SK-N-SH (cell line): ENCODE measurements at regions not wholly inside any gene's neighbourhood (a gene's known extent, or its start where the extent isn't known, plus 50 kb on each side); places are given as distances from the start of the nearest gene placed in this dataset.

Experiments
- CTCF ChIA-PET: fragments of 300-600, 350-600 bp; formaldehyde crosslinking; extraction: SDS; loops from one replicate; lab custom pipeline; 2021; lab: Yijun Ruan, JAX
- POLR2A ChIA-PET: fragments of 350-600 bp; sonication (Branson Sonifier 250); formaldehyde crosslinking; extraction: SDS; loops from one replicate; lab custom pipeline; 2020; ENCODE audit warnings: antibody characterized with exemption, inconsistent platforms; lab: Yijun Ruan, JAX
- DNase-seq: peaks from one replicate; pipeline ENCODE4 v3.0.0; 2012
- H2AFZ ChIP-seq: fragments of 200-600 bp; sonication (generic); 2 replicates; pipeline ENCODE4 v1.8.1; 2016; ENCODE audit warnings: antibody characterized with exemption, mild to moderate bottlenecking, low read depth
- H3F3A ChIP-seq: fragments of 200-600 bp; sonication (generic); replicated peaks from 2 replicates; pipeline ENCODE3; 2016; ENCODE audit warnings: antibody characterized with exemption, mild to moderate bottlenecking; ENCODE audit not compliant: insufficient read depth
- H3K27ac ChIP-seq, 2 experiments: fragments of 200-500 bp in 1 of 2; fragments of 200-600 bp in 1 of 2; sonication (Bioruptor generic) in 1 of 2; sonication (generic), shearing (Covaris generic) in 1 of 2; 2 replicates each; pipeline versions ENCODE4 v1.5.1 to v1.6.1; 2014 to 2016; ENCODE audit warnings: low read depth in 2 of 2, inconsistent platforms in 1 of 2, low read length in 1 of 2, mild to moderate bottlenecking in 1 of 2, mixed read lengths in 1 of 2
- H3K27me3 ChIP-seq: fragments of 200-600 bp; sonication (generic), shearing (Covaris generic); 2 replicates; pipeline ENCODE4 v1.6.1; 2016; ENCODE audit warnings: mixed run types; ENCODE audit not compliant: insufficient read depth
- H3K36me3 ChIP-seq, 2 experiments: fragments of 200-500 bp in 1 of 2; fragments of 200-600 bp in 1 of 2; sonication (Bioruptor generic) in 1 of 2; sonication (generic) in 1 of 2; replicated peaks in 1 of 2; 2 replicates each; pipeline versions ENCODE3 to v1.5.1; 2014 to 2016; ENCODE audit warnings: low read length in 1 of 2, mild to moderate bottlenecking in 1 of 2; ENCODE audit not compliant: insufficient read depth in 2 of 2, control insufficient read depth in 1 of 2
- H3K4me1 ChIP-seq, 2 experiments: fragments of 200-500 bp in 1 of 2; fragments of 200-600 bp in 1 of 2; sonication (Bioruptor generic) in 1 of 2; sonication (generic), shearing (Covaris generic) in 1 of 2; 2 replicates each; pipeline versions ENCODE4 v1.5.1 to v1.6.1; 2014 to 2016; ENCODE audit warnings: low read depth in 1 of 2, low read length in 1 of 2, mixed run types in 1 of 2; ENCODE audit not compliant: insufficient read depth in 2 of 2, control insufficient read depth in 1 of 2
- H3K4me2 ChIP-seq: fragments of 200-600 bp; sonication (generic), shearing (Covaris generic); 2 replicates; pipeline ENCODE4 v1.6.1; 2017; ENCODE audit warnings: mixed run types
- H3K4me3 ChIP-seq, 2 experiments: fragments of 200-500 bp in 1 of 2; fragments of 200-600 bp in 1 of 2; sonication (Bioruptor generic) in 1 of 2; sonication (generic), shearing (Covaris generic) in 1 of 2; 2 replicates each; pipeline versions ENCODE4 v1.5.1 to v1.8.1; 2014 to 2016; ENCODE audit warnings: low read depth in 2 of 2, inconsistent platforms in 1 of 2, low read length in 1 of 2, mild to moderate bottlenecking in 1 of 2, mixed read lengths in 1 of 2, moderate library complexity in 1 of 2
- H3K79me2 ChIP-seq: fragments of 200-600 bp; sonication (generic); 2 replicates; pipeline ENCODE4 v1.8.1; 2017; ENCODE audit warnings: mild to moderate bottlenecking; ENCODE audit not compliant: insufficient read depth
- H3K9ac ChIP-seq: fragments of 200-600 bp; sonication (generic); 2 replicates; pipeline ENCODE4 v1.6.1; 2017; ENCODE audit warnings: mixed run types
- H3K9me2 ChIP-seq: fragments of 200-600 bp; sonication (generic); 2 replicates; pipeline ENCODE4 v1.6.1; 2017; ENCODE audit warnings: mixed run types
- H3K9me3 ChIP-seq: fragments of 200-600 bp; sonication (generic); 2 replicates; pipeline ENCODE4 v1.6.1; 2017; ENCODE audit warnings: mixed run types, mild to moderate bottlenecking, moderate library complexity
- H4K20me1 ChIP-seq: fragments of 200-600 bp; sonication (generic); 2 replicates; pipeline ENCODE4 v1.6.1; 2017; ENCODE audit warnings: mild to moderate bottlenecking, mixed run types; ENCODE audit not compliant: insufficient read depth
- ELF1 ChIP-seq: IDR thresholded peaks from 2 replicates; pipeline ENCODE4 v1.4.0; 2012
- EP300 ChIP-seq, 2 experiments: IDR thresholded peaks; 2 replicates each; pipeline versions ENCODE4 v1.4.0 to v1.6.1; 2012; ENCODE audit warnings: borderline replicate concordance in 1 of 2, low read depth in 1 of 2, low read length in 1 of 2
- FOXM1 ChIP-seq: IDR thresholded peaks from 2 replicates; pipeline ENCODE4 v1.4.0; 2012; ENCODE audit warnings: low read depth, mild to moderate bottlenecking
- RAD21 ChIP-seq: IDR thresholded peaks from 2 replicates; pipeline ENCODE4 v1.6.1; 2012; ENCODE audit warnings: mild to moderate bottlenecking, low read length
- RCOR1 ChIP-seq: fragments of 150-350 bp; IDR thresholded peaks from 2 replicates; pipeline ENCODE4 v1.6.1; 2017; ENCODE audit warnings: antibody characterized with exemption, low read length
- RFX5 ChIP-seq: IDR thresholded peaks from 2 replicates; pipeline ENCODE4 v1.6.1; 2012; ENCODE audit warnings: mild to moderate bottlenecking, improper control_type of control experiment, low read length
- SMC3 ChIP-seq: IDR thresholded peaks from 2 replicates; pipeline ENCODE4 v1.6.1; 2012; ENCODE audit warnings: low read depth, low read length, improper control_type of control experiment
- TAF1 ChIP-seq: IDR thresholded peaks from 2 replicates; pipeline ENCODE4 v1.6.1; 2012; ENCODE audit warnings: low read depth, mild to moderate bottlenecking, low read length, moderate library complexity, borderline replicate concordance
- TCF12 ChIP-seq: IDR thresholded peaks from 2 replicates; pipeline ENCODE4 v1.4.0; 2012
- WGBS: methylation state at CpG from one replicate; pipeline ENCODE4 v1.1.6; 2017; ENCODE audit warnings: low lambda C conversion rate; 5-methylcytosine and 5-hydroxymethylcytosine counted together
- TF ChIP-seq, protein P1 (sequence below): IDR thresholded peaks from 2 replicates; pipeline ENCODE4; 2012
- TF ChIP-seq, protein P2 (sequence below): IDR thresholded peaks from 2 replicates; pipeline ENCODE4 v1.4.0; 2012; ENCODE audit warnings: low read depth, borderline replicate concordance
- TF ChIP-seq, protein P3 (sequence below): fragments of 150-350 bp; IDR thresholded peaks from 2 replicates; pipeline ENCODE4 v1.6.1; 2017; ENCODE audit warnings: antibody characterized with exemption, low read length, low read depth, borderline replicate concordance
- TF ChIP-seq, protein P4 (sequence below): fragments of 150-350 bp; IDR thresholded peaks from 2 replicates; pipeline ENCODE4 v1.6.1; 2016; ENCODE audit warnings: mild to moderate bottlenecking, low read depth, low read length

DNA sequence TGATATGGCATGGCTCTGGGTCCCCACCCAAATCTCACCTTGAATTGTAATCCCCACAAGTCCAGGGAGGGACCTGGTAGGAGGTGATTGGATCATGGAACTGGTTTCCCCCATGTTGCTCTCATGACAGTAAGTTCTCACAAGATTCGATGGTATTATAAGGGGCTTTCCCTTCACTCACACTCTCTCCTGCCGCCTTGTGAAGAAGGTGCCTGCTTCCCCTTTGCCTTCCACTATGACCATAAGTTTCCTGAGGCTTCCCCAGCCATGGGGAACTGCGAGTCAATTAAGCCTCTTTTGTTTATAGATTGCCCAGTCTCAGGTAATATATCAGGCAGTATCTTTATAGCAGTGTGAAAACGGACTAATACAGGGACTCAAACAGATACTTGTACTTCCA lies 50.4 kb upstream of the ZNF532 start:
- Histone ChIP-seq H2AFZ (no peak overlapping the region), H3K4me3 (no peak overlapping the region), H3K9me2 (no peaks in the 10 kb centered on the region), H3K9me3 (no peaks in the 10 kb centered on the region), H3K79me2 (no peaks in the 10 kb centered on the region), H3K9ac (no peak overlapping the region), H3K36me3 (no peaks in the 10 kb centered on the region), H3F3A (no peaks in the 10 kb centered on the region), H4K20me1 (no peaks in the 10 kb centered on the region), H3K4me2 (no peak overlapping the region), H3K4me1 (no peaks in the 10 kb centered on the region; a peak in 1 of 4 replicates), H3K27ac (no peak overlapping the region)
- no peak for DNase-seq
- ChIA-PET CTCF (no interaction called here), POLR2A (no interaction called here)
- WGBS: 85% methylated on average over 4 of the region's 4 CpGs
- TF ChIP-seq, protein P1, sequence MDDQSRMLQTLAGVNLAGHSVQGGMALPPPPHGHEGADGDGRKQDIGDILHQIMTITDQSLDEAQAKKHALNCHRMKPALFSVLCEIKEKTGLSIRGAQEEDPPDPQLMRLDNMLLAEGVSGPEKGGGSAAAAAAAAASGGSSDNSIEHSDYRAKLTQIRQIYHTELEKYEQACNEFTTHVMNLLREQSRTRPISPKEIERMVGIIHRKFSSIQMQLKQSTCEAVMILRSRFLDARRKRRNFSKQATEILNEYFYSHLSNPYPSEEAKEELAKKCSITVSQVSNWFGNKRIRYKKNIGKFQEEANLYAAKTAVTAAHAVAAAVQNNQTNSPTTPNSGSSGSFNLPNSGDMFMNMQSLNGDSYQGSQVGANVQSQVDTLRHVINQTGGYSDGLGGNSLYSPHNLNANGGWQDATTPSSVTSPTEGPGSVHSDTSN: no peak
- TF ChIP-seq TCF12 (no peak), ELF1 (no peak), EP300 (IDR thresholded peaks at IDR 0.05; ENCODE audit: borderline replicate concordance in 1 of 2, low read depth in 1 of 2, low read length in 1 of 2) (no peak), RCOR1 (no peak), FOXM1 (no peak), TAF1 (no peak), RAD21 (no peak), RFX5 (no peak), SMC3 (no peak)
- TF ChIP-seq, protein P2, sequence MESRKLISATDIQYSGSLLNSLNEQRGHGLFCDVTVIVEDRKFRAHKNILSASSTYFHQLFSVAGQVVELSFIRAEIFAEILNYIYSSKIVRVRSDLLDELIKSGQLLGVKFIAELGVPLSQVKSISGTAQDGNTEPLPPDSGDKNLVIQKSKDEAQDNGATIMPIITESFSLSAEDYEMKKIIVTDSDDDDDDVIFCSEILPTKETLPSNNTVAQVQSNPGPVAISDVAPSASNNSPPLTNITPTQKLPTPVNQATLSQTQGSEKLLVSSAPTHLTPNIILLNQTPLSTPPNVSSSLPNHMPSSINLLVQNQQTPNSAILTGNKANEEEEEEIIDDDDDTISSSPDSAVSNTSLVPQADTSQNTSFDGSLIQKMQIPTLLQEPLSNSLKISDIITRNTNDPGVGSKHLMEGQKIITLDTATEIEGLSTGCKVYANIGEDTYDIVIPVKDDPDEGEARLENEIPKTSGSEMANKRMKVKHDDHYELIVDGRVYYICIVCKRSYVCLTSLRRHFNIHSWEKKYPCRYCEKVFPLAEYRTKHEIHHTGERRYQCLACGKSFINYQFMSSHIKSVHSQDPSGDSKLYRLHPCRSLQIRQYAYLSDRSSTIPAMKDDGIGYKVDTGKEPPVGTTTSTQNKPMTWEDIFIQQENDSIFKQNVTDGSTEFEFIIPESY: no peak
- TF ChIP-seq, protein P3, sequence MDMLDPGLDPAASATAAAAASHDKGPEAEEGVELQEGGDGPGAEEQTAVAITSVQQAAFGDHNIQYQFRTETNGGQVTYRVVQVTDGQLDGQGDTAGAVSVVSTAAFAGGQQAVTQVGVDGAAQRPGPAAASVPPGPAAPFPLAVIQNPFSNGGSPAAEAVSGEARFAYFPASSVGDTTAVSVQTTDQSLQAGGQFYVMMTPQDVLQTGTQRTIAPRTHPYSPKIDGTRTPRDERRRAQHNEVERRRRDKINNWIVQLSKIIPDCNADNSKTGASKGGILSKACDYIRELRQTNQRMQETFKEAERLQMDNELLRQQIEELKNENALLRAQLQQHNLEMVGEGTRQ: no peak
- TF ChIP-seq, protein P4, sequence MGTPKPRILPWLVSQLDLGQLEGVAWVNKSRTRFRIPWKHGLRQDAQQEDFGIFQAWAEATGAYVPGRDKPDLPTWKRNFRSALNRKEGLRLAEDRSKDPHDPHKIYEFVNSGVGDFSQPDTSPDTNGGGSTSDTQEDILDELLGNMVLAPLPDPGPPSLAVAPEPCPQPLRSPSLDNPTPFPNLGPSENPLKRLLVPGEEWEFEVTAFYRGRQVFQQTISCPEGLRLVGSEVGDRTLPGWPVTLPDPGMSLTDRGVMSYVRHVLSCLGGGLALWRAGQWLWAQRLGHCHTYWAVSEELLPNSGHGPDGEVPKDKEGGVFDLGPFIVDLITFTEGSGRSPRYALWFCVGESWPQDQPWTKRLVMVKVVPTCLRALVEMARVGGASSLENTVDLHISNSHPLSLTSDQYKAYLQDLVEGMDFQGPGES: no peak
- TF ChIP-seq, all 33 proteins: peak for 0
- H3K27me3 ChIP-seq: no peaks in the 10 kb centered on the region
